A549 (cell line): ENCODE measurements at regions not wholly inside any gene's neighbourhood (a gene's known extent, or its start where the extent isn't known, plus 50 kb on each side); places are given as distances from the start of the nearest gene placed in this dataset.

Experiments
- CHD4 ChIP-seq: fragments of 200-600 bp; sonication (generic); IDR thresholded peaks from 2 replicates; pipeline ENCODE4 v1.6.1; 2016; ENCODE audit warnings: antibody characterized with exemption, mild to moderate bottlenecking, borderline replicate concordance
- CTCF ChIP-seq: fragments of >200 bp; sonication (Bioruptor Twin); formaldehyde crosslinking; IDR thresholded peaks from 3 replicates; pipeline ENCODE4 v1.5.1; 2016
- EP300 ChIP-seq, 2 experiments: fragments of >200 bp; sonication (Bioruptor Twin); formaldehyde crosslinking; IDR thresholded peaks; 2 replicates in 1 of 2; 3 replicates in 1 of 2; pipeline ENCODE4 v1.6.1; 2016 to 2017
- JUN ChIP-seq, 2 experiments: fragments of >200 bp; sonication (Bioruptor Twin); formaldehyde crosslinking; IDR thresholded peaks; 2 replicates in 1 of 2; 3 replicates in 1 of 2; pipeline ENCODE4 v1.6.1; 2016 to 2017
- POLR2A ChIP-seq: IDR thresholded peaks from 2 replicates; pipeline ENCODE4 v1.6.1; 2012; ENCODE audit warnings: mild to moderate bottlenecking, low read length
- REST ChIP-seq: fragments of 200-600 bp; sonication (generic); IDR thresholded peaks from 2 replicates; pipeline ENCODE4 v1.6.1; 2016; ENCODE audit warnings: antibody characterized with exemption, mild to moderate bottlenecking, moderate library complexity

- TF ChIP-seq POLR2A = no peak
- TF ChIP-seq REST = no peak
- TF ChIP-seq CTCF = no peak
- TF ChIP-seq CHD4 = no peak
- TF ChIP-seq JUN (IDR thresholded peaks at IDR 0.05) = no peak
- no peak for TF ChIP-seq EP300 (IDR thresholded peaks at IDR 0.05)
Observed at GRCh38 chr2:64852771-64853241, 136.4 kb upstream of the SLC1A4 start.
